Liver (tissue), 3 donors: ENCODE measurements at regions not wholly inside any gene's neighbourhood (a gene's known extent, or its start where the extent isn't known, plus 50 kb on each side); places are given as distances from the start of the nearest gene placed in this dataset.

Experiments
- ATF3 ChIP-seq: IDR thresholded peaks from 2 replicates; pipeline ENCODE4 v1.6.1; 2016; ENCODE audit warnings: antibody characterized with exemption
- CTCF ChIP-seq: fragments of 150-350 bp; IDR thresholded peaks from 2 replicates; pipeline ENCODE4 v1.5.1; 2017; ENCODE audit warnings: improper control_type of control experiment, low read depth, low read length; ENCODE audit not compliant: missing input control
- EGR1 ChIP-seq, 2 donors: IDR thresholded peaks; 2 replicates each; pipeline ENCODE4 v1.6.1; 2016 to 2018; ENCODE audit warnings: antibody characterized with exemption in 2 of 2, low read depth in 2 of 2
- GABPA ChIP-seq, 2 donors: IDR thresholded peaks in 1 of 2; conservative IDR thresholded peaks in 1 of 2; 2 replicates each; pipeline ENCODE4 v1.6.1; 2016; ENCODE audit warnings: antibody characterized with exemption in 2 of 2, mild to moderate bottlenecking in 1 of 2, moderate library complexity in 1 of 2
- HNF4A ChIP-seq, 2 donors: conservative IDR thresholded peaks; 2 replicates each; pipeline ENCODE4 v1.6.1; 2016; ENCODE audit warnings: antibody characterized with exemption in 2 of 2, mild to moderate bottlenecking in 2 of 2
- HNF4G ChIP-seq: IDR thresholded peaks from 2 replicates; pipeline ENCODE4 v1.6.1; 2016; ENCODE audit warnings: antibody characterized with exemption
- JUND ChIP-seq, 2 donors: IDR thresholded peaks; 2 replicates each; pipeline ENCODE4 v1.6.1; 2016; ENCODE audit warnings: antibody characterized with exemption in 2 of 2
- MAX ChIP-seq: IDR thresholded peaks from 2 replicates; pipeline ENCODE4 v1.6.1; 2016; ENCODE audit warnings: antibody characterized with exemption
- RAD21 ChIP-seq, 2 donors: IDR thresholded peaks; 2 replicates each; pipeline ENCODE4 v1.6.1; 2016; ENCODE audit warnings: antibody characterized with exemption in 2 of 2, mild to moderate bottlenecking in 2 of 2
- SP1 ChIP-seq: IDR thresholded peaks from 2 replicates; pipeline ENCODE4 v1.6.1; 2018; ENCODE audit warnings: antibody characterized with exemption, mild to moderate bottlenecking
- TAF1 ChIP-seq: conservative IDR thresholded peaks from 2 replicates; pipeline ENCODE4 v1.6.1; 2016; ENCODE audit warnings: antibody characterized with exemption, mild to moderate bottlenecking
- YY1 ChIP-seq: IDR thresholded peaks from 2 replicates; pipeline ENCODE4 v1.6.1; 2016; ENCODE audit warnings: antibody characterized with exemption, mild to moderate bottlenecking
- ZBTB33 ChIP-seq: IDR thresholded peaks from 2 replicates; pipeline ENCODE4 v1.6.1; 2016; ENCODE audit warnings: antibody characterized with exemption
- donor health status: healthy.
- donor health status: healthy.

GRCh38 chr4:117412661-117413060 is 327.3 kb upstream of the TRAM1L1 start:
- TF ChIP-seq JUND (IDR thresholded peaks at IDR 0.05) (no peak), CTCF (no peak), YY1 (no peak), GABPA (IDR thresholded peaks at IDR 0.05 in 1 of 2, conservative IDR thresholded peaks at IDR 0.05 in 1 of 2) (no peak), SP1 (no peak), RAD21 (IDR thresholded peaks at IDR 0.05) (no peak), ZBTB33 (no peak), TAF1 (no peak), MAX (no peak), ATF3 (no peak), HNF4G (no peak), HNF4A (conservative IDR thresholded peaks at IDR 0.05) (no peak), EGR1 (IDR thresholded peaks at IDR 0.05; ENCODE audit: low read depth in 2 of 2) (no peak)
